ENCODE measurements at regions not wholly inside any gene's neighbourhood (a gene's known extent, or its start where the extent isn't known, plus 50 kb on each side); places are given as distances from the start of the nearest gene placed in this dataset.
"Not testable (repeated sequence)": the region's sequence is repeated elsewhere in the genome, so short reads cannot be mapped to it uniquely, and the experiment has no call there.

DNA sequence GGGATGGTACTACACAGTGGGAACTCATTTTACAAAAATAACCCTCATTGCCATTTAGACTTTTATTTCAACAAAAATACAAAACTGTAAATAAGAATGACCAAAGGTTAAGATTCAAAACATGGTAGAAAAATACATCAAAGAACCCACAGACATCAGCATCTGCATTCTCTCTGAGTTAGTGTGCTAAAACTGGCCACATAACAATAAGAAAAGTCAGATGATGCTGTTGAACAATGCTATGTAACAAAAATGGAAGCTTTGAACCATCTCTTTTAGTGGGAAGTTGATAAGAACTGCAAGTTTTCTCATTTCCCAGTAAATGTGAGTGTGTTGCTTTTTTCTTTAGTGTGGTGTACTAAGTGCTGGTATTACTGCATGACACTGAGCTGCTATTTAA is 888.4 kb upstream of the EPHA5 start:
- no peak for DNase-seq (ENCODE audit: low read depth in 2 of 2)

DNA sequence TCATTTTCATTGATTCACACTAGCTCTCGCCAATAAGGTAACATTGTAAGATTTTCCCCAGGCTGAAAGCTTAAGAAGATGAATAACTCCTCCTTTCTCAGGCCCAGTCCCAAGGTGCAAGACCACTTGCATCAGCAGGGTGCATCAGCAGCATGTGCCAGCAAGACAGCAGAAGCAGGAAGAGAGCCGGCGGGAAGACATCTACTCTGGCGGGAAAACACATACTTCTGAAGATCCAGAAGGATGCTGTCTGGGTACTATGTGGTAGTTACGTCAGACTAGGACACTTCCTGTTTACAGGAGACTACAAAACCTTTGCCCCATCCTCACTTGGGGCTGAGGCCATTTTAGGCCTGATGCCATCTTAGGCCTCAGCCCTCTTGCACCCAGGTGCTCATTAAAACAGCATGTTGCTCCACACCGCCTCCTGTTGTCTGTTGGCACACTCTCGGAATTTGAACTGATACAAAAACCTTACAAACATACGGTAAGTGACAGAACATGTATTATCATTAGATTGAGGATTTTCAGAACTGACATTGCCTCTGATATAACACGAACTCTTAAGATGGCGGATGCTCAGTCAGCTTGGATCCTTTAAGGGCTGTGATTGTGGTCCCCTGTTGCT is 886.5 kb upstream of the EPHA5 start:
- no peak for DNase-seq (ENCODE audit: low read depth in 2 of 2)

DNA sequence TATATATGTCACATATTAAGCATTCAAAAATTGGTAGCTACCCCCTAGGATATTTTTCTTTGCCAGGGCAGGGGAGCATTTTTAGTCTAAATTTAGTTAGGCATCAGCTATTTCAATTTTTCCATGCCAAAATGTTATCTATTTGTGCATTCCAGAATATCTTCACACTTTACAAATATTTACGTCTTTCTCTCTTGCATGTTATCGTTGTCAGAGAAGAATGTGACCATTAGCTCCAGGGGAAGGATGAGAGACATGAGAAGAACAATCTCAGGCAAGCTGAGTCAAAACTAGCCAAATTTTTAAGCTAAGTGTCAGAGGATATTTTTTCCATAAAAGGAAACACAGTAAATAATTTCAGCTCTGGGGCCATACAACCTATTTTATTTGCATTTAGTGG is 885.0 kb upstream of the EPHA5 start:
- peak; percentile 36 to 37 for DNase-seq (ENCODE audit: low read depth in 2 of 2)

DNA sequence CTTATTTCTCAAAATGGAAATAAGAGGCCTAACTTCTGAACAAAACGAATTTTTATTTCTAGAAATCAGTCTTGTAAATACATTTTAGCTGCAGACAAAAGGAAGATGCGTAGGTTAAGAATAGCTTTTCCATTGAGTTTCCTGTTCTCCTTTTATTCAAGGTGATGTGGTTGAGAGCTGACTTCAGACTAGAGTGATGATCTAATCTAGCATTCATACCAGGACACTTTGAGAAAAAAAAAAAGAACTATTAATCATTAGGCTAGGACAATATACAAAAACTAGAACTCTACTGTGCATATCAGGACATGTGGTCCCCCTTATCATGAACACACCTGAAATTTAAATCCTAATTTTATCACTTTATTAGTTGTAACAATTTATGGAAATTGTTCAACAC is 884.5 kb upstream of the EPHA5 start:
- no peak for DNase-seq (ENCODE audit: low read depth in 2 of 2)

DNA sequence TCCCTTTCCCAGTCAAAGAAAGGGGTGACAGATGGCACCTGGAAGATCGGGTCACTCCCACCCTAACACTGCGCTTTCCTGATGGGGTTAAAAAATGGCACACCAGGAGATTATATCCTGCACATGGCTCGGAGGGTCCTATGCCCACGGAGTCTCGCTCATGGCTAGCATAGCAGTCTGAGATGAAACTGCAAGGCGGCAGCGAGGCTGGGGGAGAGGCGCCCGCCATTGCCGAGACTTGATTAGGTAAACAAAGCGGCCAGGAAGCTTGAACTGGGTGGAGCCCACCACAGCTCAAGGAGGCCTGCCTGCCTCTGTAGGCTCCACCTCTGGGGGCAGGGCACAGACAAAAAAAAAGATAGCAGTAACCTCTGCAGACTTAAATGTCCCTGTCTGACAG is 875.0 kb upstream of the EPHA5 start:
- DNase-seq (ENCODE audit: low read depth in 2 of 2), result not testable (repeated sequence)

DNA sequence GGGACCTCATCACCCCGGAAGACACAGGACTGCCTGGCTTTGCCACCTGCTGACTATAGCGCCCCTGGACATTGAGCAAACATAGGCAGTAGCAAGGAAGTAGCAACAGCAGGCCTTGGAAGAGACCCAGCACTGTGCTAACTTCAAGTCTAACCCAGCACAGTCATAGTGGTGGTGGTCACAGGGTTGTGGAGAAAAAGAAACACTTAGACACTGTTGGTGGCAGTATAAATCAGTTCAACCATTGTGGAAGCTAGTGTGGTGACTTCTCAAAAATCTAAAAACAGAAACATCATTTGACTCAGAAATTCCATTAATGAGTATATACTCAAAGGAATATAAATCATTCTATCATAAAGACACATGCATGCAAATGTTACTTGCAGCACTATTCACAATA is 874.0 kb upstream of the EPHA5 start:
- no peak for DNase-seq (ENCODE audit: low read depth in 2 of 2)

DNA sequence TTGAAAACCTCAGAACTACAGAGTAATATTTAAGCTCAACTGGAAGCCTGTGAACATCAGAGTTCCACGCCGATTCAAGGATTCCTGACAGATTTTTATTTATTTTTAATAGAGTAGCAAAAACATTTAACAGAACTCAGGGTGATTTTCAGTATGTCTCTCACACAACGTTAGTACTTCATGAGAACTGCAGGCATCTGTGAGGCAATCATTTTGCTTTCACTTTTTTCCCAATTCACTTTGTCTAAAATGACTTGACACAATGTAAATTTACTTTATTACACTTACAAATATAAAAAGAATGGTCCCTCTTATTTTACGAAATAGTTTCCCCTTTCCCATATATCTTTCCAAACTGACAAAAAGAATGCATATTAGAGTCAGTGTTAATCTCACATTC is 869.5 kb upstream of the EPHA5 start:
- no peak for DNase-seq (ENCODE audit: low read depth in 2 of 2)

DNA sequence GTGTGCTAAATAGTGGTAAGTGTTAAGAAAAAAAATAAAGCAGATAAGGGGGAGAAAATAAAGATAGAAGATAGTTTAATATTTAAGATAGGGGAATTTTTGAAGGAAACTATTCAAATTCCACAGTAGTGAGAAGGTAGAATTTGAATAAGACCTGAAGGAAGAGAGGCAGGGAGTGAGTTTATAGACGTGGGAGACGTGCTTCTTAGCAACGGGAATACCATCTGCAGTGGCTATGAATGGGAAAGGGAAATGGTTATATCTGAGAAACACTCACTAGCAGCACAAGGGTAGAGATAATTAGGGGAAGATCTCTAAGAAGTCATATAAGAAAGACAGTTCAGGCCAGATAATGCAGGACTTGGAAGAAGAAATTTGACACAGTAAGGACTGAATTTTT is 854.5 kb upstream of the EPHA5 start:
- DNase-seq (ENCODE audit: low read depth in 2 of 2), result no peak

DNA sequence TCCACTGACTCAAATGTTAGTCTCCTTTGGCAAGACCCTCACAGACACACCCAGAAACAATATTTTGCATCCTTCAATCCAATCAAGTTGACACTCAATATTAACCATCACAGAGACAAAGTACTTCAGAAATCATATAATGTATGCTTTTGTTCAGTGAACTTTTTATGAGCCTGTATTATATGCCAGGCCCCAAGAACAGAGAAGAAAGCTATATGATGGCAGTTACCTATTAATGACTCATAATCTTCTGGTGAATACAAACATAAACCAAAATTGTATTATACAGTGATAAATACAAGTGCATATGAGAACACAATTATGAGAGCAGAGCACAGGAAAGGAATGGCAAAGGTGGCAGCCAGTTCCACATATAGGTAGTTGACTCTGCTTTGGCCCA is 852.0 kb upstream of the EPHA5 start:
- no peak for DNase-seq (ENCODE audit: low read depth in 2 of 2)

DNA sequence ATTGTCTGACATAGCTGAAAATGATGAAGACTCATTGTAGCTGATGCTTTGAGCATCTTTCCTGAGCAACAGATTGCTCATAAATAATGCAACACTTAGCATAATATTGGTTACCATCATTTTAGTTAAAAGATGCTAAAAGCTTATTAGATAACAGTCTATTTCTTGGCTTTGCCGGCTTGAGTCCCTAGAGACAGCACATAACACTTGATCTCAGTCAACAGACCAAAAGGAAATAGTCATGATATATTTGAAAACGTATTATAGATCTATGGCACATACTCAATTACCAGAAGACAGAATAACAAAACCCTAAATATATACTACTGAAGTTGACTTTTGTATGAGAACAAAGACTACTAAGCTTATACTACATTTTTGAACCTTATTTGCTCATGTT is 846.7 kb upstream of the EPHA5 start:
- DNase-seq (ENCODE audit: low read depth in 2 of 2), result no peak

DNA sequence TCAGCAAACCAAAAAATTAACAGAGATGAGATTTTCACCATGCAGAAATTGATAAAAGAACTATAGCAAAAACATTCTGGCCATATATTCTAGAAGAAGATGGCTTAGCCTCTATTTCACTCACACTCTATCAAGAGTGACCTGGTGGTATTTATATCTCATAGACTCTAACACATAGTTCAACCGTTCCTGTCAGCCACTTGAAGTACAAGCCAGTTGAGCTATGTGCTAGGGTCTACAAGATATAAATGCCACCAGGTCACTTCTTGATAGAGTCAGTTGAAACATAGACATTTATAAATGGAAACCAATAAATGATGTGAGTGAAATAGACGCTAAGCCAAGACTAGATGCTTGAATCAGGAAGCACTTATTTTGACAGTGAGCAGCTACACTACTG is 836.7 kb upstream of the EPHA5 start:
- no peak for DNase-seq (ENCODE audit: low read depth in 2 of 2)

DNA sequence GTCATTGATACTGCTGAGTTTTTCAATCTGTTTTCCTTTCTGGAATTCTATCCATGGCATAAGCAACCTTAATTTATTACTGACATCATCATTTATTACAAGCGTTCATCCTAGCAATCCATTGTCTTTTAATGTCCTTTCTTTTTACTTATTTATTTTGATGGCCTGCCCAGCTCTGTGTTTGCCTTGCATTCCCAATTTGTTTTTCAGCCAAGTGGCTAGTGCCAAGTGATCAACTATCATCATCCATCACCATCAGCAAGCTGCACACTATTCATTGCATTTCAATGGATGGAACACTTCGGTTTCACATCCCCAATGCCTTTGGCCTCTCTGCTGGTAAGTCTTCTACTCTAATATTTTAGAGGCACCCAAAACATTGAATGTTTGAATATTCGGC is 831.7 kb upstream of the EPHA5 start:
- DNase-seq (ENCODE audit: low read depth in 2 of 2), result no peak

DNA sequence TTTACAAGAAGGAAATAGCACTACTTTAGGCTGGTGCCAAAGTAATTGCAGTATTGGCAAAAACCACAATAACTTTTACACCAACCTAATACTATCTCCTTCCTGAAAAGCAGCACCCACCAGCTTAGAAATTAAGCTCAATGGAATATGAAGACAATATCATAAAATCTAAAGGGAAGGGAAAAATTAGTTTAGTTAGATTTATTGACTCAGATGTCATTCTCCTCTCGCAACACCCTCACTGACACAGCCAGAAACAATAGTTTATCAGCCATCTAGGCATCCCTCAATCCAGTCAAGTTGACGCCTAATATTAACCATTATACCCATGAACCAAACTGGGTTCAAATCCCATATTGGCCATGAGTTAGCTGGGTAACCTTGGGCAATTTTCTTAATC is 820.4 kb upstream of the EPHA5 start:
- DNase-seq (ENCODE audit: low read depth in 2 of 2), result no peak

DNA sequence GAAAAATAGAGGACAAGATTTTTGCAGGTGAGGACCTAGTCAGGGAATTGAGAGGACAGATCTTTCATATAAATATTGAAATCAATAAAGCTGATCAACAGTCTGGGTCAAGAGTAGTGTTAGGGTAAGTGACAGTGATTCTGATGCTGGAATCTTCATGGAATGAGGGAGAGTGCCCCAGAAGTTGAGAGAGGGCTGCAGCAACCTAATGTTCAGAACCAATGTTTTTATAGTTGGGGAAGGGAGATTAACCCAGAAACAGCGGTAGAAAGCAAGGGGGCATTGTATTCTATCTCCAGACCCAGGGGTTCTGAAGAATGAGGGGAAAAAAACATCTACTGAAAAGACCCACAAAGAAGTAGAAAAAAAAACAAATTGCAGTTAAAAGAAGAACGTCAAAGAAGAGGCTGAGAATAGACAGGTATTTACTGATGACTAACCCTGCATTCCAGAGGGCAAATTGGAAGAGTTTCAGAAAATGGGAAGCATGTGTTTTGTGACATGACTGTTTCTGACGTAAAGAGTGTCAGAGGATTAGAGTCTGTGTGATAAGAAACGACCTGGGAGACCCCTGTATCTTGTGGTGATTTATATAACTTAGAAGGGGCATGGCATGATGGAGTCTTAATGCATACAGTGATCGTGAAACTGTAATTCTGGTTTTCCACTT is 819.6 kb upstream of the EPHA5 start:
- DNase-seq (ENCODE audit: low read depth in 2 of 2), result peak; percentile 36 to 47

DNA sequence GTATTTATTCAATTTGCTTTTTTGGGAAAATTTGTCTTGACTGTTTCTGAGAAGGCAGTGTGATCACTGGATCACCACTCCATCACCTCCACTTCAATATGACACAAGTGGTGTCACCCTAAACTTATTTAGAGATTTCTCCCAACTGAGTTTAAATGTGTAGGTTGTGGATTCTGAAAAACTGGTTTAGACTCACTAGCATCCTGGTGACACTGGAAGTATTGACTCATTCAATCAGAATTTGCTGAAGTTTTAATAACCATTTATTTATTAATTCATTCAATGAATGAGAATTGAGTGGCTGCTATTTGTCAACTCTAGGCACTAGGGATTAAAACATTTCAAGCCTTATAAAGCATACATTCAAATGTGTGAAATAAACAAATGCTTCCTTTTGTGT is 819.1 kb upstream of the EPHA5 start:
- DNase-seq (ENCODE audit: low read depth in 2 of 2), result no peak

DNA sequence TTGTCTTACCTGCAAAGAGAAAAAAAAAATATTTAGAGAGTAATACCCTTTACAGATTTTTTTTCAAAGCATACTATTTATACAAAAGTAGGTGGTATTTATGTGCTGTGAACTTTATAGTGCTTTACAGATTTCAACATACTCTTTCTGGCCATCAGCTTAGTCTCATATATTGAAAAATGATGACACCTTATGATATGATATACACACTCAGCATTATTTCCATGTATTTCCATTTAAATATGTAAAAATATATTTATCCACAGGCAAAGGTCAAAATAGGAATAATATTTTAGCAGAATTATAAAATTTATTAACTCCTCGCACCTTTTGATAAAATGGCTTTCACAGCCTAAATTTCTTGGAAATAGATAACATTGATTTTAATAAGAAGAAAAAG is 815.8 kb upstream of the EPHA5 start:
- DNase-seq (ENCODE audit: low read depth in 2 of 2), result no peak

DNA sequence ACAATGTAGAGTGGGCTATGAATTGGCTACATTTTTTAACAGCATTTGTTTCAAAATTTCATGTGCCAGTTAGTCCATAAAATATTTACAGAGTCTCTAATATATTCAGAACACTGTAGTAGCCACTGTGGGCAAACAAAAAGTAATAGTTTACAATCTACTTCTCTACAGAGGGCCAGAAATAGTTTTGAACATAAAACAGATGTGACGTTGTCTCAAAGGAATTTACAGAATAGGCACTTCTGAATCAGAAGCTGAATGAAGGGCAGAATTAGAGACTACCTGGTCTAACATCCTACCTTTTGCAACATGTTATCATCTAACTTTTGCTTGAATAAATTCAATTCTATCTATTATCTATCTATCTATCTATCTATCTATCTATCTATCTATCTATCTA is 811.9 kb upstream of the EPHA5 start:
- DNase-seq (ENCODE audit: low read depth in 2 of 2), result no peak

DNA sequence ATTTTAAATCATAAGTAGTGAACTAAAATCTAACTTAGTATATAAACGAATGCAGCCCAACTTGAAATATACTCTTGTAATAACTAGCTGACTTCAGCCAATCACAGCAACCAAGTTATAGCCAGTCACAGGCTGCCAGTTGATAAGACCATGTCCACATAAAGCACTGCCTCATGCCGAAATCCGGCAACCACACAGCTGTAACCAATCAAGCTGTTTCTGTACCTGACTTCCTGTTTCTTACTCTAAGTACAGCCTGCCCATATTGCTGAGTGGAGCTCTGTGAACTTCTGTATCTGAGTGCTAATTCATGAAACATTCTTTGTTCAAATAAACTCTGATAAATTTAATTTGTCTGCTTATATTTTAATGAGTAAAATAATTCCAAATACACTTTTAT is 805.3 kb upstream of the EPHA5 start:
- DNase-seq (ENCODE audit: low read depth in 2 of 2), result no peak

DNA sequence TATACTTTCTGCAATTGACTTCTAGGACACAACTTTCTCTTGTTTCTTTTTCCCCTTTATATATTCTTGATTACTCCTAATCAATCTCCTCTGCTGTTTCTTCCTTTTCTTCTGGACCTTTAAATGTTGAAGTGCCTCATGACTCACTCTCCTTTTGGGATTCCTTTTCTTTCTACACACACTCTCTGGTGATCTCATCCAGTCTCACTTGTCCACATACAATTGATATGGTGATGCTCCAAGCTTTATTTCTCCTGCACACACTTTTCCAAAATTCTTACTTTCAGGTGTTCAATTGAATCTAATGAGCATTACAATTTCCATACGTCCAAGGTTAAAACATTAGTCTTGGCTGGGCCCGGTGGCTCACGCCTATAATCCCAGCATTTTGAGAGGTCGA is 794.8 kb upstream of the EPHA5 start:
- DNase-seq (ENCODE audit: low read depth in 2 of 2), result no peak

DNA sequence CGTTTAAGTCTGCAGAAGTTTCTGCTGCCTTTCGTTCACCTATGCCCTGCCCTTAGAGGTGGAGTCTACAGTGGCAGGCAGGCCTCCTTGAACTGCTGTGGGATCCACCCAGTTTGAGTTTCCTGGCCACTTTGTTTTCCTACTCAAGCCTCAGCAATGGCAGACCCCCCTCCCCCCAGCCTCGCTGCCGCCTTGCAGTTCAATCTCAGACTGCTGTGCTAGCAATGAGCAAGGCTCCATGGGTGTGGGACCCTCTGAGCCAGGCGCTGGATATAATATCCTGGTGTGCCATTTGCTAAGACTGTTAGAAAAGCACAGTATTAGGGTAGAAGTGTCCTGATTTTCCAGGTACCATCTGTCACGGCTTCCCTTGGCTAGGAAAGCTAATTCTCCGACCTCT is 792.6 kb upstream of the EPHA5 start:
- DNase-seq (ENCODE audit: low read depth in 2 of 2), result not testable (repeated sequence)

DNA sequence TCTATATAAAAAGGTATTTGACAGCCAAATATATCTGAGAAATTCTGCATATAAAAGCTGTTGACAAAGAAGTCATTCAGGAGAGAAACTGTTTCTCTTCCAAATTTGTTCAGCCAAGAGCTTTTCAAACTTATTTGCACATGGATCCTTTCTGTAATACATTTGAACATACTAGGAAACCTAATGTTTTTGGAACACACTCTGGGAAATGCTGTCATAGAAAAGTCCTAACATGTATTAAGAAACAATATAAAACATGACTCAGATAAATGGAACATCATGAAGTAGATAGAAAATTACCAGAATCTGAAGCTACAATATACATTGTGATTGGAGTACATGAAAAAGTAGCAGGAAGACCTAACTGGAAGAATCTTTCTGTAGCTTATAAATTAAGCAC is 781.5 kb upstream of the EPHA5 start:
- DNase-seq (ENCODE audit: low read depth in 2 of 2), result no peak

DNA sequence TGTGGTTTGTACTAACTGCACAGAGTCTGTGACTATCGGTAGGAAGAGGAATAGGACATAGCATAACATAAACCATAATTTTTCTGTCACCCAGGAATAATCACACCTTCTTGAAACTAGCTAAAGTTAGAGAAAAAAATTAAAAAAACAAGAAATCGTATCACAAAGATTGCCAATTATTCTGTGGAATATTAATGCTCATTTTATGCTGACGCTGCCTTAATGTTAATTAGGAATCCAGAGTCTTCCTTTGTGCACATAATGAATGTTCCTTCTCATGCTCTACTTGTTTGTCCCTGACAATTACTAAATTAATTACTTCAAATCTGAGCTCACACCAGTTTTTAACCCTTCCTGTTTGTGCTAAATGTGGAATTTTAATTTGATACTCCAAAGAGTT is 772.7 kb upstream of the EPHA5 start:
- no peak for DNase-seq (ENCODE audit: low read depth in 2 of 2)

DNA sequence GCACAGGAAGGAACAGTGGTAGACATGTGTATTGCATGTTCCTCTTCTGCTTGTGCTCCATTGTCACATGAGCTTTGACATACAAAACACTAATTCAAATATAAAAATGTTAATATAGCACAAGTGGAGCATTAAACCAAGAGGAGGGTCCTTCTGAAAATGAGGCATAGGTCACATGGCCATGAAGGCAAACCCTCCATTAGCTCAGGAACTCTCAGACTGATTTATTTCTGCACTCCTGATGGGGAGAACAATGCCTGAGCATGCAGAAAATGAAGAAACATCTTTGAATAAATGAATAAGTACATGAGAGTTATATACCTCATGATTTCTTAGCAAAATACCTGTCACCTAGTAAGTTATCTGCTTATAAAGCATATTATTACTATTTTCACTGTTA is 769.2 kb upstream of the EPHA5 start:
- no peak for DNase-seq (ENCODE audit: low read depth in 2 of 2)

DNA sequence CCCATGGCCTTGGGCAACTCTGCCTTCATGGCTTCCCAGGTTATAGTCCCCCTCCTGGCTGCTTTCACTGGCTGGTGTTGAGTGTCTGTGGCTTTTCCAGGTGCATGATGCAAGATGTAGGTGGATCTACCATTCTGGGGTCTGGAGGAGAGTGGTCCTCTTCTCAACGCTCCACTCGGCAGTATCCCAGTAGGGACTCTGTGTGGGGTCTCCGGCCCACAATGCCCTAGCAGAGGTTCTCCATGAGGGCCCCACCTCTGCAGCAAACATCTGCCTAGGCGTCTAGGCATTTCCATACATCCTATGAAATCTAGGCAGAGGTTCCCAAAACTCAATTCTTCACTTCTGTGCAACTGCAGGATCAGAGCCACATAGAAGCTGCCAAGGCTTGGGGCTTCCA is 763.4 kb upstream of the EPHA5 start:
- DNase-seq (ENCODE audit: low read depth in 2 of 2), result no peak
